ENCODE measurements at regions not wholly inside any gene's neighbourhood (a gene's known extent, or its start where the extent isn't known, plus 50 kb on each side); places are given as distances from the start of the nearest gene placed in this dataset.
"Not testable (repeated sequence)": the region's sequence is repeated elsewhere in the genome, so short reads cannot be mapped to it uniquely, and the experiment has no call there.

GRCh38 chr2:11079136-11079824 is 76.0 kb upstream of the SLC66A3 start:
- Mint-ChIP-seq H3K4me3 (no peak overlapping the region), H3K27me3 (peaks cover 13 to 24% (median 17%) of the 10 kb centered on the region in 3 donors), H3K36me3 (no peaks in the 10 kb centered on the region), H3K9me3 (peaks cover 0 to 9% (median 4%) of the 10 kb centered on the region in 7 donors), H3K4me1 (no peaks in the 10 kb centered on the region), H3K27ac (no peak overlapping the region)
- DNase-seq (no peak), ATAC-seq (ENCODE audit: low read depth in 2 of 2) (no peak)

DNA sequence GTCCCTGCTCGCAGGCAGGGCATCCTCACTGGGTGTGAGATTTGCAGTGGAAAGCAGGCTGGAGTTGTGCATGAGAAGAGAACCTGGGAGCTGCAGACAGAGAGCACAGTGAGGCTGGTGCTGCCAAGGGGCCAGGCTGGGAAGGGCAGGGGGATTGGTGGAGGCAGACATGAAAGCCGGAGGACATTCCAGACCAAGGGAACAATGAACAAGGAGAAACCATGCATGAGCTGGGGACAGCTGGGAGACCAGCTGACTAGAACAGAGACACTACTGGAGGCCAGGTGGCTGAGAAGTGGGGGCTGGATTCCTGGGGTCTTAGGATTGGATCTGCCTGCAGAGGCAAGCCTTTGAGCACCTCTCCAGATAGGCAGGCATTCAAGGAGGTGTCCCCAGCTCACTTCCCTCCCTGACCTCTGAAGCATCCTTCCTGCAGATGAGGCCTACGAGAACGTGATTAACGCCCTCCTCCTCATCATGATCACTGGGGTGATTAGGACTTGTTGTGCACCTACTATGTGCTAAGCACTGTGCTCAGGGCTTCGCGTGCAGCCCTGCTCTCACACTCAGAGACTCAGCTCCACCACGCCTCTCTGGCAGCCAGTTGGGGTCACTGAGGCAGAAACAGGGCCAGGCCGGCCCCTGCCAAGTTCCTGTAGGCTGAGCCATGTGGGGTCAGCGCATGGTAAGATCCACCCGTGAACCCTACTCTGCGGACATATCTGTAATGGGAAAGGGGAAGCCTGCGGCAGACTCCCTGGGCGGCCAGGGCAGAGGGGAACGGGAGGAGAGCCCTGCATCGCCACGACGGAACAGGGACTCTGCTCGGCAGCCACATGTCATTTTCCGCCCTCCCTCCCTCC is 74.8 kb upstream of the SLC66A3 start:
- no peak for DNase-seq
- ATAC-seq (ENCODE audit: low read depth in 2 of 2) = no peak
- peaks cover 0 to 9% (median 4%) of the 10 kb centered on the region in 7 donors for H3K9me3 Mint-ChIP-seq
- peaks cover 18 to 32% (median 22%) of the 10 kb centered on the region in 3 donors for H3K27me3 Mint-ChIP-seq
- H3K4me3 Mint-ChIP-seq = no peak overlapping the region
- peak overlapping the region in 1 of 6 donors; percentile 12 for H3K27ac Mint-ChIP-seq
- no peaks in the 10 kb centered on the region for H3K36me3 Mint-ChIP-seq
- H3K4me1 Mint-ChIP-seq = no peaks in the 10 kb centered on the region

- Mint-ChIP-seq H3K4me3 (no peak overlapping the region), H3K27ac (peak overlapping the region in 1 of 6 donors; percentile 78), H3K9me3 (peaks cover 0 to 5% (median 4%) of the 10 kb centered on the region in 7 donors), H3K27me3 (peaks cover 28 to 37% (median 31%) of the 10 kb centered on the region in 3 donors), H3K4me1 (no peaks in the 10 kb centered on the region), H3K36me3 (no peaks in the 10 kb centered on the region)
- ATAC-seq (ENCODE audit: low read depth in 2 of 2) (no peak), DNase-seq (no peak)
Measured at GRCh38 chr2:11082880-11083279, 72.4 kb upstream of the SLC66A3 start.

DNA sequence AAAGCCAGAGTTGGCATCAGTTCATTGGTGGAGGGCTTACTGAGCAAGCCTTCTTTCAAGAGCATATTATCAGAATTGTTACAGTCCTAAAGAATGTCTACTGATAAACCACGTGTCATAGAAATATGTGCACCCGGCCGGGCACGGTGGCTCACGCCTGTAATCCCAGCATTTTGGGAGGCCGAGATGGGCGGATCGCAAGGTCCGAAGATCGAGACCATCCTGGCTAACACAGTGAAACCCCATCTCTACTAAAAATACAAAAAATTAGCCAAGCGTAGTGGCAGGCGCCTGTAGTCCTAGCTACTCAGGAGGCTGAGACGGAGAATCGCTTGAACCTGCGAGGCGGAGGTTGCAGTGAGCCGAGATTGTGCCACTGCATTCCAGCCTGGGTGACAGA is 66.4 kb upstream of the SLC66A3 start:
- not testable (repeated sequence) for H3K4me3 Mint-ChIP-seq; H3K9me3 Mint-ChIP-seq; DNase-seq; H3K4me1 Mint-ChIP-seq; H3K36me3 Mint-ChIP-seq; ATAC-seq (ENCODE audit: low read depth in 2 of 2)
- Mint-ChIP-seq H3K27me3 (peaks cover 26 to 52% (median 26%) of the 10 kb centered on the region in 3 donors), H3K27ac (peak overlapping the region in 1 of 6 donors; percentile 35)

- no peaks in the 10 kb centered on the region for H3K4me1 Mint-ChIP-seq
Measured at GRCh38 chr2:11090187-11090586, 65.1 kb upstream of the SLC66A3 start.

GRCh38 chr2:11092701-11093335 is 62.4 kb upstream of the SLC66A3 start:
- ATAC-seq (ENCODE audit: low read depth in 2 of 2) = no peak
- peak overlapping the region in 1 of 6 donors; percentile 9 for H3K27ac Mint-ChIP-seq
- DNase-seq = no peak
- no peaks in the 10 kb centered on the region for H3K36me3 Mint-ChIP-seq
- H3K27me3 Mint-ChIP-seq = peaks cover 14 to 44% (median 18%) of the 10 kb centered on the region in 3 donors
- no peaks in the 10 kb centered on the region for H3K9me3 Mint-ChIP-seq
- H3K4me1 Mint-ChIP-seq = no peaks in the 10 kb centered on the region
- no peak overlapping the region for H3K4me3 Mint-ChIP-seq

More at GRCh38 chr2:11090187-11090586, 65.1 kb upstream of the SLC66A3 start:
- no peaks in the 10 kb centered on the region for H3K9me3 Mint-ChIP-seq
- ATAC-seq (ENCODE audit: low read depth in 2 of 2) (no peak), DNase-seq (no peak)
- no peak overlapping the region for H3K27ac Mint-ChIP-seq
- H3K27me3 Mint-ChIP-seq = peaks cover 21 to 59% (median 21%) of the 10 kb centered on the region in 3 donors
- H3K36me3 Mint-ChIP-seq = no peaks in the 10 kb centered on the region
- no peak overlapping the region for H3K4me3 Mint-ChIP-seq

DNA sequence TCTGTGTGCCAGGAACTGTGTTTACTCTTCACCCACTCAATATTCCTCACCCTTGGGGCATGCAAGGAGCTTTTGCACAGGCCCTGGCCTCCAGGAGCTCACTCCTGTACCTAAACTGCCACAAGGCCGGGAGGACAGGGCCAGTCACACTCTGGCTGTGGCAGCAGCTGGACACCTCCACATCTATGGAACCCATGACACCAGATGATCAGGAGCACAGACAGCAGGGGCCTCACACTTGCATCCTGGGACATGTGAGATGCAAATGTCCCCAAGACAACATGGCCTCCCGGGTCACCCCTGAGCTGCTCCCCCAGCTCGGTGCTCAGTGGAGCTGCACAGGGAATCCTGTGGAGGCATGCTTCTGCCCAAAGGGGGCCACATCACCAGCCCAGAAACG is 61.8 kb upstream of the SLC66A3 start:
- no peaks in the 10 kb centered on the region for H3K36me3 Mint-ChIP-seq
- no peaks in the 10 kb centered on the region for H3K9me3 Mint-ChIP-seq
- no peak overlapping the region for H3K27ac Mint-ChIP-seq
- DNase-seq (no peak), ATAC-seq (ENCODE audit: low read depth in 2 of 2) (no peak)
- peaks cover 11 to 39% (median 23%) of the 10 kb centered on the region in 3 donors for H3K27me3 Mint-ChIP-seq
- H3K4me3 Mint-ChIP-seq = no peak overlapping the region
- H3K4me1 Mint-ChIP-seq = no peaks in the 10 kb centered on the region

- H3K4me3 Mint-ChIP-seq = peak overlapping the region in 1 of 8 donors; percentile 72
- H3K9me3 Mint-ChIP-seq = no peaks in the 10 kb centered on the region
- H3K36me3 Mint-ChIP-seq = no peaks in the 10 kb centered on the region
- H3K27ac Mint-ChIP-seq = no peak overlapping the region
- no peaks in the 10 kb centered on the region for H3K4me1 Mint-ChIP-seq
- DNase-seq (no peak), ATAC-seq (ENCODE audit: low read depth in 2 of 2) (no peak)
- H3K27me3 Mint-ChIP-seq = peaks cover 13 to 32% (median 22%) of the 10 kb centered on the region in 3 donors
Measured at GRCh38 chr2:11094021-11094810, 61.1 kb upstream of the SLC66A3 start.

DNA sequence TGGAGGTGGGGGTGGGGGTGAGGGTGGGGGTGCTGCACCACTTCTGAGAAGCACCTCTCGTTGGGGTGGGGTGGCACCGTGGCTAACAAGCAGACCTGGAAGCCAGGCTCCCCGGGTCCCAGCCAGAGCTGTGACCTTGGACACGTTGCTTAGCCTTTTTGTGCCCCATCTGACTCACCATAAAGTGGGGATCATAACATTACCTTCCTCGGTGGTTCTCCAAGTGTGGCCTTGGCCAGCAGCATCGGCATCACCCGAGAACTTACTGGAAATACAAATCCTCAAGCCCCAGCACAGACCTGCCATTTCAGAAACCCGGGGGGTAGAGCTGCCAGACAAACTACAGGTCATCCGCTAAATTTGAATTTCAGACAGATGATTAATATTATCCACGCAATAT is 58.7 kb upstream of the SLC66A3 start:
- Mint-ChIP-seq H3K9me3 (no peaks in the 10 kb centered on the region), H3K27ac (no peak overlapping the region), H3K36me3 (no peaks in the 10 kb centered on the region), H3K4me3 (no peak overlapping the region), H3K4me1 (no peaks in the 10 kb centered on the region), H3K27me3 (peaks cover 18 to 38% (median 29%) of the 10 kb centered on the region in 3 donors)
- ATAC-seq (ENCODE audit: low read depth in 2 of 2) (no peak), DNase-seq (no peak)

GRCh38 chr2:11097038-11097720 is 58.1 kb upstream of the SLC66A3 start:
- no peaks in the 10 kb centered on the region for H3K4me1 Mint-ChIP-seq
- ATAC-seq (ENCODE audit: low read depth in 2 of 2) = no peak
- H3K9me3 Mint-ChIP-seq = no peaks in the 10 kb centered on the region
- H3K36me3 Mint-ChIP-seq = no peaks in the 10 kb centered on the region
- no peak for DNase-seq
- H3K27ac Mint-ChIP-seq = no peak overlapping the region
- H3K27me3 Mint-ChIP-seq = peaks cover 20 to 44% (median 29%) of the 10 kb centered on the region in 3 donors
- no peak overlapping the region for H3K4me3 Mint-ChIP-seq

DNA sequence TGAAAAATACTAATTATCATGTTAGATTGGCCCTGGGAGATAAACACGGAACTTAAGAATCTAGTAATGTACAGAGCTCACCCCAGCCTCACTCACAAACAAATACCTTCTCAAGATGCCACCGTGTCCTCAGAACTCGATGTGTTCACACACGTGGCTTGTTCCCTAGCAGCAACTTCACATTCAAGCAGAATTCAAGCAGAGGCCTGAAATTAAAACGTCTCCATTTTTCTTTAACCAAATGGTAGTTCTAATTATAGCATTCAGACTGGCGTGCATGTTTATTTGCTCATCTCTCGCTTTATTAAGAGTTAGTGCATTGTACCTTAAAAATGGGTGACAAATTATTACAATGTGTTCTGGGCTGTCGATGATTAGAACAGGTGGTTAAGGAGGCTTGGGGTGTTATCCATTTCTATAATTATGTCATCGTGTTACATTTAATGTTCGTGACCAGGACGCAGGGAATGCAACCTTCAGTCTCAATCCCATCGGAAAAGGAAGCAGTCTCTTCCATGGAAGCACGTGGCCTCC is 57.3 kb upstream of the SLC66A3 start:
- Mint-ChIP-seq H3K9me3 (no peaks in the 10 kb centered on the region), H3K27ac (no peak overlapping the region), H3K27me3 (peaks cover 17 to 38% (median 29%) of the 10 kb centered on the region in 3 donors), H3K4me1 (no peaks in the 10 kb centered on the region), H3K36me3 (no peaks in the 10 kb centered on the region), H3K4me3 (no peak overlapping the region)
- DNase-seq = no peak
- no peak for ATAC-seq (ENCODE audit: low read depth in 2 of 2)
